CD14-positive monocyte (primary cell): ENCODE measurements at regions not wholly inside any gene's neighbourhood (a gene's known extent, or its start where the extent isn't known, plus 50 kb on each side); places are given as distances from the start of the nearest gene placed in this dataset.

Source experiments
- DNase-seq, 3 donors: peaks; one replicate each; pipeline ENCODE4 v3.0.0-alpha.2; 2011 to 2022
- H2AFZ ChIP-seq: 2 replicates; pipeline ENCODE4 v1.6.0; 2012; ENCODE audit warnings: mild to moderate bottlenecking, low read depth, low read length, inconsistent platforms; ENCODE audit not compliant: insufficient read depth, poor library complexity, severe bottlenecking
- H3K27ac ChIP-seq, 2 donors: 1 replicate in 1 of 2; 2 replicates in 1 of 2; pipeline ENCODE4 v1.5.1; 2012 to 2013; ENCODE audit warnings: low read length in 2 of 2, control low read depth in 1 of 2, inconsistent platforms in 1 of 2, low read depth in 1 of 2, mild to moderate bottlenecking in 1 of 2
- H3K27me3 ChIP-seq, 2 donors: one replicate each; pipeline versions ENCODE4 v1.6.0 to v1.6.1; 2011 to 2013; ENCODE audit warnings: low read length in 2 of 2; ENCODE audit not compliant: control insufficient read depth in 2 of 2, insufficient read depth in 2 of 2
- H3K36me3 ChIP-seq, 2 donors: replicated peaks in 1 of 2; 1 replicate in 1 of 2; 2 replicates in 1 of 2; pipeline versions ENCODE4 v1.5.1 to v1.6.1; 2012 to 2013; ENCODE audit warnings: low read length in 2 of 2, control low read depth in 1 of 2, inconsistent platforms in 1 of 2, mild to moderate bottlenecking in 1 of 2; ENCODE audit not compliant: insufficient read depth in 2 of 2, control insufficient read depth in 1 of 2
- H3K4me1 ChIP-seq, 2 donors: 1 replicate in 1 of 2; 2 replicates in 1 of 2; pipeline versions ENCODE4 v1.5.1 to v1.6.1; 2012 to 2013; ENCODE audit warnings: low read length in 2 of 2, control low read depth in 1 of 2, inconsistent platforms in 1 of 2, mild to moderate bottlenecking in 1 of 2, moderate library complexity in 1 of 2; ENCODE audit not compliant: insufficient read depth in 2 of 2, control insufficient read depth in 1 of 2
- H3K4me2 ChIP-seq: replicated peaks from 2 replicates; pipeline ENCODE3; 2012; ENCODE audit warnings: low read length, moderate library complexity, mild to moderate bottlenecking; ENCODE audit not compliant: poor library complexity, severe bottlenecking; ENCODE audit errors: extremely low read depth
- H3K4me3 ChIP-seq, 3 experiments: fragments of 200-600 bp in 1 of 3; sonication (generic) in 1 of 3; replicated peaks in 1 of 3; 1 replicate in 2 of 3; 2 replicates in 1 of 3; pipeline ENCODE4 v1.5.1; 2011 to 2013; ENCODE audit warnings: low read length in 3 of 3, mild to moderate bottlenecking in 3 of 3, control low read depth in 2 of 3, low read depth in 2 of 3, inconsistent platforms in 1 of 3, moderate library complexity in 1 of 3
- H3K79me2 ChIP-seq: 2 replicates; pipeline ENCODE4 v1.6.0; 2012; ENCODE audit warnings: mild to moderate bottlenecking, control low read depth, inconsistent platforms, low read length, moderate library complexity; ENCODE audit not compliant: insufficient read depth
- H3K9ac ChIP-seq: 2 replicates; pipeline ENCODE4 v1.6.0; 2017; ENCODE audit warnings: low read length, mild to moderate bottlenecking; ENCODE audit not compliant: insufficient read depth, poor library complexity, severe bottlenecking
- H3K9me3 ChIP-seq, 2 donors: replicated peaks in 1 of 2; 1 replicate in 1 of 2; 2 replicates in 1 of 2; pipeline versions ENCODE4 v1.5.1 to v1.6.1; 2012 to 2013; ENCODE audit warnings: low read length in 2 of 2, control low read depth in 1 of 2; ENCODE audit not compliant: control insufficient read depth in 1 of 2, insufficient read depth in 1 of 2
- H4K20me1 ChIP-seq: 2 replicates; pipeline ENCODE4 v1.6.0; 2012; ENCODE audit warnings: mild to moderate bottlenecking, low read length, control low read depth, moderate library complexity; ENCODE audit not compliant: insufficient read depth
- H3K27ac Mint-ChIP-seq, 7 donors: one replicate each; pipeline ENCODE4 v1.8.0; 2020; ENCODE audit warnings: mild to moderate bottlenecking in 7 of 7, mixed read lengths in 7 of 7, moderate library complexity in 6 of 7, inconsistent platforms in 2 of 7
- H3K27me3 Mint-ChIP-seq, 3 donors: one replicate each; pipeline ENCODE4 v1.8.0; 2021 to 2022; ENCODE audit warnings: low read depth in 3 of 3, mild to moderate bottlenecking in 3 of 3, mixed read lengths in 3 of 3, moderate library complexity in 3 of 3, inconsistent platforms in 1 of 3
- H3K36me3 Mint-ChIP-seq, 2 donors: one replicate each; pipeline ENCODE4 v1.8.0; 2020; ENCODE audit warnings: mixed read lengths in 2 of 2, inconsistent platforms in 1 of 2, mild to moderate bottlenecking in 1 of 2
- H3K4me1 Mint-ChIP-seq: one replicate; pipeline ENCODE4 v1.8.0; 2020; ENCODE audit warnings: mild to moderate bottlenecking, mixed read lengths
- H3K4me3 Mint-ChIP-seq, 2 donors: one replicate each; pipeline ENCODE4 v1.8.0; 2020; ENCODE audit warnings: mild to moderate bottlenecking in 2 of 2, mixed read lengths in 2 of 2, moderate library complexity in 1 of 2
- H3K9me3 Mint-ChIP-seq, 7 donors: one replicate each; pipeline ENCODE4 v1.8.0; 2020 to 2022; ENCODE audit warnings: mixed read lengths in 7 of 7, mild to moderate bottlenecking in 6 of 7, moderate library complexity in 6 of 7, inconsistent platforms in 2 of 7
- WGBS: methylation state at CpG from one replicate; pipeline ENCODE4 v1.1.5; 2013; ENCODE audit warnings: missing lambda C conversion rate; ENCODE audit not compliant: insufficient coverage; 5-methylcytosine and 5-hydroxymethylcytosine counted together
- intact Hi-C, 2 donors: fragments of 100-400 bp; cut with micrococcal nuclease; formaldehyde crosslinking; loops; one replicate each; pipeline versions ENCODE4 v1.15.0 to v1.15.1; 2023
- TF ChIP-seq, protein P1 (sequence below): fragments of 200-600 bp; IDR thresholded peaks from one replicate; pipeline ENCODE4 v1.8.0; 2022; ENCODE audit warnings: antibody characterized with exemption, mild to moderate bottlenecking

DNA sequence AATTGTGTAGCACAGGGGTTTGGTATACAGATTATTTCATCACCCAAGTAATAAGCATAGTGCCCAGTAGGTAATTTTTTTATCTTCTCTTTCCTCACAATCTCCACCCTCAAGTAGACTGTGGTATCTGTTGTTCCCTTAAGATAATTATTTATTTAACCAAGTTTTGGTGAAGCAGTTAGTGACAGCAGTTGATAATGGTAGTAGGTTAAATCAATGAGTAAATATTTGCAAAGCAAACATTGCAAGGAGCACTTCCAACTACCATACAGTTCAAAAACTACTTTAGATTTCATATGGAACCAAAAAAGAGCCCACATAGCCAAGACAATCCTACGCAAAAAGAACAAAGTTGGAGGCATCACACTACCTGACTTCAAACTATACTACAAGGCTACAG lies 291.8 kb downstream of the KCTD12 start:
- H4K20me1 ChIP-seq = no peaks in the 10 kb centered on the region
- H3K9me3 Mint-ChIP-seq = no peaks in the 10 kb centered on the region
- no peaks in the 10 kb centered on the region for H3K4me1 ChIP-seq
- no peaks in the 10 kb centered on the region for H3K36me3 Mint-ChIP-seq
- no peaks in the 10 kb centered on the region for H3K36me3 ChIP-seq
- no peak overlapping the region for H3K27ac ChIP-seq
- no peaks in the 10 kb centered on the region for H3K79me2 ChIP-seq
- H3K27me3 ChIP-seq = no peaks in the 10 kb centered on the region
- H3K9me3 ChIP-seq = no peaks in the 10 kb centered on the region
- no peak for DNase-seq
- no peaks in the 10 kb centered on the region for H3K4me1 Mint-ChIP-seq
- TF ChIP-seq, protein P1, sequence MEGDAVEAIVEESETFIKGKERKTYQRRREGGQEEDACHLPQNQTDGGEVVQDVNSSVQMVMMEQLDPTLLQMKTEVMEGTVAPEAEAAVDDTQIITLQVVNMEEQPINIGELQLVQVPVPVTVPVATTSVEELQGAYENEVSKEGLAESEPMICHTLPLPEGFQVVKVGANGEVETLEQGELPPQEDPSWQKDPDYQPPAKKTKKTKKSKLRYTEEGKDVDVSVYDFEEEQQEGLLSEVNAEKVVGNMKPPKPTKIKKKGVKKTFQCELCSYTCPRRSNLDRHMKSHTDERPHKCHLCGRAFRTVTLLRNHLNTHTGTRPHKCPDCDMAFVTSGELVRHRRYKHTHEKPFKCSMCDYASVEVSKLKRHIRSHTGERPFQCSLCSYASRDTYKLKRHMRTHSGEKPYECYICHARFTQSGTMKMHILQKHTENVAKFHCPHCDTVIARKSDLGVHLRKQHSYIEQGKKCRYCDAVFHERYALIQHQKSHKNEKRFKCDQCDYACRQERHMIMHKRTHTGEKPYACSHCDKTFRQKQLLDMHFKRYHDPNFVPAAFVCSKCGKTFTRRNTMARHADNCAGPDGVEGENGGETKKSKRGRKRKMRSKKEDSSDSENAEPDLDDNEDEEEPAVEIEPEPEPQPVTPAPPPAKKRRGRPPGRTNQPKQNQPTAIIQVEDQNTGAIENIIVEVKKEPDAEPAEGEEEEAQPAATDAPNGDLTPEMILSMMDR = no peak
- no peak overlapping the region for H3K27ac Mint-ChIP-seq
- intact Hi-C loops = no loop called here
- H2AFZ ChIP-seq = no peak overlapping the region
- H3K9ac ChIP-seq = no peak overlapping the region
- H3K27me3 Mint-ChIP-seq = no peaks in the 10 kb centered on the region
- H3K4me3 ChIP-seq = no peak overlapping the region
- H3K4me3 Mint-ChIP-seq = no peak overlapping the region
- WGBS = no CpG with 5 or more reads among the region's 1 CpG
- no peak overlapping the region for H3K4me2 ChIP-seq

DNA sequence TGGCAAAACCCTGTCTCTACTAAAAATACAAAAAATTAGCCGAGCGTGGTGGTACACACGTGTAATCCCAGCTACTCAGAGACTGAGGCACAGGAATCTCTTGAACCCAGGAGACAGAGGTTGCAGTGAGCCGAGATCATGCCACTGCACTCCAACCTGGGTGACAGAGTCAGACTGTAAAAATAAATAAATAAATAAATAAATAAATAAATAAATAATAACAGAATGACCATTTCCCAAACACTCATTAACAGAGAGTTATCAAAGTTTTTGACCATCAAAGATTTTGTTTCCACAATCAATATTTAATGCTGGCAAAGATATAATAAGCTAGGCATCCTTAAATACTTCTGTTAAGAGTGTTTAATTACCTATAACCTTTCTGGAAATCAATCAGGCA lies 299.4 kb downstream of the KCTD12 start:
- Histone ChIP-seq H3K27me3 (no peaks in the 10 kb centered on the region), H3K4me1 (no peaks in the 10 kb centered on the region), H3K27ac (no peak overlapping the region), H3K79me2 (no peaks in the 10 kb centered on the region), H3K4me3 (no peak overlapping the region), H2AFZ (no peak overlapping the region), H3K36me3 (no peaks in the 10 kb centered on the region), H3K9ac (no peak overlapping the region), H3K4me2 (no peak overlapping the region), H4K20me1 (no peaks in the 10 kb centered on the region), H3K9me3 (no peaks in the 10 kb centered on the region)
- intact Hi-C loops = no loop called here
- DNase-seq = no peak
- Mint-ChIP-seq H3K27me3 (peaks cover 0 to 2% (median 1%) of the 10 kb centered on the region in 3 donors), H3K9me3 (peaks cover 0 to 2% (median 0%) of the 10 kb centered on the region in 7 donors), H3K36me3 (no peaks in the 10 kb centered on the region), H3K4me1 (no peaks in the 10 kb centered on the region), H3K4me3 (no peak overlapping the region), H3K27ac (no peak overlapping the region)
- TF ChIP-seq, protein P1 = no peak
- no CpG with 5 or more reads among the region's 4 CpGs for WGBS
